ENCODE measurements at regions not wholly inside any gene's neighbourhood (a gene's known extent, or its start where the extent isn't known, plus 50 kb on each side); places are given as distances from the start of the nearest gene placed in this dataset.

DNA sequence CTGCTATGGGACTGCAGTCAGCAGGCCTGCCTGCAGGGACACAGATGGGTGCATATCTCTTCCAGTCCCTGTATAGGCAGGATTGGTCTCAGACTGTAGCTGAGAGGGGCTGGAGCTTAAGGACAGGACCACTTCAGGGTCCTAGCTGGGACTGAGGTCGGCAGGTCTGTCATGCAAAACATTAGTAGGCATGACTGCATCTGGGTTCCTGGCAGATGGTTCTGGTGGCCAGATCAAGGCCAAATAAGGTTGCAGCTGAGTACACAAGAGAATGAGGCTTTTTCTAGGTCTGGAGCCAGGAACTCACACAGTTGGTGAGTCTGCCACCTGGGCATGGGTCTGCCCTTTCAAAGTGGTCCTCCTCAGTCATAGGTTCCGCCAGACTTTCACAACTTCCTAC lies 155.8 kb downstream of the TPH2 start (continued):
- TF ChIP-seq SIN3A (IDR thresholded peaks at IDR 0.05; ENCODE audit: low read depth) = no peak
- TF ChIP-seq EZH2 (IDR thresholded peaks at IDR 0.05) = no peak
- TF ChIP-seq FOSL1 (IDR thresholded peaks at IDR 0.05; ENCODE audit: low read depth) = no peak

GRCh38 chr12:72095025-72095424 lies 156.4 kb downstream of the TPH2 start:
- Histone ChIP-seq H3K36me3 (ENCODE audit: control insufficient read depth in 1 of 2, insufficient read depth in 2 of 2, low read length in 2 of 2) (no peaks in the 10 kb centered on the region), H3K27me3 (ENCODE audit: insufficient read depth, low read length) (no peaks in the 10 kb centered on the region), H3K9ac (ENCODE audit: low read length) (no peak overlapping the region), H2AFZ (ENCODE audit: low read depth, low read length, poor library complexity, severe bottlenecking) (no peak overlapping the region), H3K79me2 (ENCODE audit: insufficient read depth, low read length) (no peaks in the 10 kb centered on the region), H3K9me2 (ENCODE audit: insufficient read depth) (no peaks in the 10 kb centered on the region), H3K4me3 (replicated peaks in 1 of 2; ENCODE audit: low read depth in 1 of 2, low read length in 2 of 2) (no peak overlapping the region), H3K9me3 (ENCODE audit: control insufficient read depth in 1 of 2, insufficient read depth in 1 of 2, low read depth in 1 of 2, low read length in 2 of 2) (no peaks in the 10 kb centered on the region), H4K20me1 (ENCODE audit: insufficient read depth) (no peaks in the 10 kb centered on the region), H3K27ac (ENCODE audit: low read depth, low read length) (no peak overlapping the region), H3K4me2 (ENCODE audit: low read length) (no peak overlapping the region), H3K4me1 (ENCODE audit: control insufficient read depth in 1 of 2, insufficient read depth in 2 of 2, low read length in 2 of 2) (no peaks in the 10 kb centered on the region)
- CTCF ChIA-PET = no interaction called here
- RAD21 ChIA-PET (ENCODE audit: low non-redundant PET in 1 of 2, low total read pairs in 2 of 2, uncharacterized antibody in 2 of 2, unreplicated experiment in 2 of 2) = no interaction called here
- DNase-seq (ENCODE audit: low read depth, low spot score) = no peak
- POLR2A ChIA-PET = no interaction called here
- intact Hi-C loops (cut with micrococcal nuclease) = no loop called here
- ATAC-seq = no peak
- no peak for TF ChIP-seq EZH2phosphoT487 (IDR thresholded peaks at IDR 0.05; ENCODE audit: borderline replicate concordance)
- TF ChIP-seq POLR2AphosphoS5 (IDR thresholded peaks at IDR 0.05; ENCODE audit: low read depth, low read length) = no peak
- no peak for TF ChIP-seq SRF (IDR thresholded peaks at IDR 0.05; ENCODE audit: low read depth)
- TF ChIP-seq YY1 (IDR thresholded peaks at IDR 0.05; ENCODE audit: extremely low read depth, insufficient replicate concordance, low read depth, low read length) = no peak
- TF ChIP-seq ZFX (IDR thresholded peaks at IDR 0.05) = no peak
- TF ChIP-seq, protein P1, sequence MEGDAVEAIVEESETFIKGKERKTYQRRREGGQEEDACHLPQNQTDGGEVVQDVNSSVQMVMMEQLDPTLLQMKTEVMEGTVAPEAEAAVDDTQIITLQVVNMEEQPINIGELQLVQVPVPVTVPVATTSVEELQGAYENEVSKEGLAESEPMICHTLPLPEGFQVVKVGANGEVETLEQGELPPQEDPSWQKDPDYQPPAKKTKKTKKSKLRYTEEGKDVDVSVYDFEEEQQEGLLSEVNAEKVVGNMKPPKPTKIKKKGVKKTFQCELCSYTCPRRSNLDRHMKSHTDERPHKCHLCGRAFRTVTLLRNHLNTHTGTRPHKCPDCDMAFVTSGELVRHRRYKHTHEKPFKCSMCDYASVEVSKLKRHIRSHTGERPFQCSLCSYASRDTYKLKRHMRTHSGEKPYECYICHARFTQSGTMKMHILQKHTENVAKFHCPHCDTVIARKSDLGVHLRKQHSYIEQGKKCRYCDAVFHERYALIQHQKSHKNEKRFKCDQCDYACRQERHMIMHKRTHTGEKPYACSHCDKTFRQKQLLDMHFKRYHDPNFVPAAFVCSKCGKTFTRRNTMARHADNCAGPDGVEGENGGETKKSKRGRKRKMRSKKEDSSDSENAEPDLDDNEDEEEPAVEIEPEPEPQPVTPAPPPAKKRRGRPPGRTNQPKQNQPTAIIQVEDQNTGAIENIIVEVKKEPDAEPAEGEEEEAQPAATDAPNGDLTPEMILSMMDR (IDR thresholded peaks at IDR 0.05 in 2 of 3, conservative IDR thresholded peaks at IDR 0.05 in 1 of 3; ENCODE audit: borderline replicate concordance in 1 of 3, insufficient read depth in 1 of 3, low read depth in 2 of 3, low read length in 2 of 3) = no peak
- no peak for TF ChIP-seq CEBPB (IDR thresholded peaks at IDR 0.05; ENCODE audit: low read depth)
- no peak for TF ChIP-seq JUND (IDR thresholded peaks at IDR 0.05)
- TF ChIP-seq POLR2A (IDR thresholded peaks at IDR 0.05; ENCODE audit: borderline replicate concordance, extremely low read depth, insufficient read depth, insufficient read length) = no peak
- TF ChIP-seq ZBTB33 (IDR thresholded peaks at IDR 0.05; ENCODE audit: extremely low read depth, insufficient replicate concordance, low read length) = no peak
- BruUV-seq (replicated peaks) = no TSS peak

Data from HCT116 (cell line).